ENCODE measurements at regions not wholly inside any gene's neighbourhood (a gene's known extent, or its start where the extent isn't known, plus 50 kb on each side); places are given as distances from the start of the nearest gene placed in this dataset.

GRCh38 chr4:149886786-149887490 is 71.3 kb upstream of the IQCM start:
- TF ChIP-seq, protein P1, sequence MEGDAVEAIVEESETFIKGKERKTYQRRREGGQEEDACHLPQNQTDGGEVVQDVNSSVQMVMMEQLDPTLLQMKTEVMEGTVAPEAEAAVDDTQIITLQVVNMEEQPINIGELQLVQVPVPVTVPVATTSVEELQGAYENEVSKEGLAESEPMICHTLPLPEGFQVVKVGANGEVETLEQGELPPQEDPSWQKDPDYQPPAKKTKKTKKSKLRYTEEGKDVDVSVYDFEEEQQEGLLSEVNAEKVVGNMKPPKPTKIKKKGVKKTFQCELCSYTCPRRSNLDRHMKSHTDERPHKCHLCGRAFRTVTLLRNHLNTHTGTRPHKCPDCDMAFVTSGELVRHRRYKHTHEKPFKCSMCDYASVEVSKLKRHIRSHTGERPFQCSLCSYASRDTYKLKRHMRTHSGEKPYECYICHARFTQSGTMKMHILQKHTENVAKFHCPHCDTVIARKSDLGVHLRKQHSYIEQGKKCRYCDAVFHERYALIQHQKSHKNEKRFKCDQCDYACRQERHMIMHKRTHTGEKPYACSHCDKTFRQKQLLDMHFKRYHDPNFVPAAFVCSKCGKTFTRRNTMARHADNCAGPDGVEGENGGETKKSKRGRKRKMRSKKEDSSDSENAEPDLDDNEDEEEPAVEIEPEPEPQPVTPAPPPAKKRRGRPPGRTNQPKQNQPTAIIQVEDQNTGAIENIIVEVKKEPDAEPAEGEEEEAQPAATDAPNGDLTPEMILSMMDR (IDR thresholded peaks at IDR 0.05; ENCODE audit: extremely low read depth, insufficient read depth, missing control alignments): no peak
- no peak for DNase-seq (ENCODE audit: low spot score)
- in situ Hi-C loops (cut with MboI; ENCODE audit: low pct_unique_long_range_greater_than_20kb, low sequenced_read_pairs, unreplicated experiment): loop anchor here (25.0 kb wide), 1 partner anchor 525 kb away; no protein-coding TSS in a partner anchor

GRCh38 chr4:149889991-149890390 is 74.3 kb upstream of the IQCM start:
- DNase-seq (ENCODE audit: low spot score): no peak
- TF ChIP-seq, protein P1 (IDR thresholded peaks at IDR 0.05; ENCODE audit: extremely low read depth, insufficient read depth, missing control alignments): no peak
- in situ Hi-C loops (cut with MboI; ENCODE audit: low pct_unique_long_range_greater_than_20kb, low sequenced_read_pairs, unreplicated experiment): loop anchor here (25.0 kb wide), 1 partner anchor 528 kb away; no protein-coding TSS in a partner anchor

- in situ Hi-C loops (cut with MboI; ENCODE audit: low pct_unique_long_range_greater_than_20kb, low sequenced_read_pairs, unreplicated experiment): loop anchor here (25.0 kb wide), 1 partner anchor 528 kb away; no protein-coding TSS in a partner anchor
- DNase-seq (ENCODE audit: low spot score): no peak
- TF ChIP-seq, protein P1 (IDR thresholded peaks at IDR 0.05; ENCODE audit: extremely low read depth, insufficient read depth, missing control alignments): no peak
These were observed 74.9 kb upstream of the IQCM start for GRCh38 chr4:149890531-149890930.

- in situ Hi-C loops (cut with MboI; ENCODE audit: low pct_unique_long_range_greater_than_20kb, low sequenced_read_pairs, unreplicated experiment): loop anchor here (25.0 kb wide), 1 partner anchor 529 kb away; no protein-coding TSS in a partner anchor
- TF ChIP-seq, protein P1 (IDR thresholded peaks at IDR 0.05; ENCODE audit: extremely low read depth, insufficient read depth, missing control alignments): no peak
- no peak for DNase-seq (ENCODE audit: low spot score)
These were observed 75.8 kb upstream of the IQCM start for GRCh38 chr4:149891426-149891825.

- DNase-seq (ENCODE audit: low spot score): no peak
These were observed 80.8 kb upstream of the IQCM start for GRCh38 chr4:149896432-149896831.

GRCh38 chr4:149897783-149898182 is 82.1 kb upstream of the IQCM start:
- no peak for DNase-seq (ENCODE audit: low spot score)
- TF ChIP-seq, protein P1 (IDR thresholded peaks at IDR 0.05; ENCODE audit: extremely low read depth, insufficient read depth, missing control alignments): peak; percentile 42
- in situ Hi-C loops (cut with MboI; ENCODE audit: low pct_unique_long_range_greater_than_20kb, low sequenced_read_pairs, unreplicated experiment): loop anchor here (25.0 kb wide), 1 partner anchor 535 kb away; no protein-coding TSS in a partner anchor

More at GRCh38 chr4:149896432-149896831, 80.8 kb upstream of the IQCM start:
- in situ Hi-C loops (cut with MboI; ENCODE audit: low pct_unique_long_range_greater_than_20kb, low sequenced_read_pairs, unreplicated experiment): loop anchor here (25.0 kb wide), 1 partner anchor 534 kb away; no protein-coding TSS in a partner anchor
- TF ChIP-seq, protein P1 (IDR thresholded peaks at IDR 0.05; ENCODE audit: extremely low read depth, insufficient read depth, missing control alignments): peak; percentile 37

Data from GM13977 (cell line).